SK-N-SH (cell line): ENCODE measurements at regions not wholly inside any gene's neighbourhood (a gene's known extent, or its start where the extent isn't known, plus 50 kb on each side); places are given as distances from the start of the nearest gene placed in this dataset.

Experiments used
- CTCF ChIP-seq: fragments of 200-600 bp; sonication (generic); IDR thresholded peaks from 2 replicates; pipeline ENCODE4 v1.6.1; 2017; ENCODE audit warnings: antibody characterized with exemption, mild to moderate bottlenecking, moderate library complexity
- EZH2phosphoT487 ChIP-seq: fragments of 200-600 bp; sonication (generic); IDR thresholded peaks from 2 replicates; pipeline ENCODE4 v1.6.1; 2017; ENCODE audit warnings: low read depth, mixed run types, mild to moderate bottlenecking, antibody characterized with exemption, moderate library complexity, borderline replicate concordance
- MEF2A ChIP-seq: IDR thresholded peaks from 2 replicates; pipeline ENCODE4 v1.4.0; 2012; ENCODE audit warnings: low read depth, borderline replicate concordance
- MXI1 ChIP-seq: IDR thresholded peaks from 2 replicates; pipeline ENCODE4 v1.6.1; 2012; ENCODE audit warnings: mild to moderate bottlenecking, low read depth, low read length, improper control_type of control experiment
- PBX3 ChIP-seq: IDR thresholded peaks from 2 replicates; pipeline ENCODE4; 2012
- POLR2AphosphoS5 ChIP-seq: IDR thresholded peaks from 2 replicates; pipeline ENCODE4 v1.6.1; 2012; ENCODE audit warnings: low read depth, low read length
- RCOR1 ChIP-seq: fragments of 150-350 bp; IDR thresholded peaks from 2 replicates; pipeline ENCODE4 v1.6.1; 2017; ENCODE audit warnings: antibody characterized with exemption, low read length
- RFX5 ChIP-seq: IDR thresholded peaks from 2 replicates; pipeline ENCODE4 v1.6.1; 2012; ENCODE audit warnings: mild to moderate bottlenecking, improper control_type of control experiment, low read length
- TCF12 ChIP-seq: IDR thresholded peaks from 2 replicates; pipeline ENCODE4 v1.4.0; 2012
- USF2 ChIP-seq: fragments of 150-350 bp; IDR thresholded peaks from 2 replicates; pipeline ENCODE4 v1.6.1; 2017; ENCODE audit warnings: antibody characterized with exemption, low read length, low read depth, borderline replicate concordance
- YY1 ChIP-seq: IDR thresholded peaks from 2 replicates; pipeline ENCODE4 v1.4.0; 2012; ENCODE audit warnings: low read depth, mild to moderate bottlenecking

GRCh38 chr16:86085795-86086194, 186.8 kb downstream of the IRF8 start:
- no peak for TF ChIP-seq CTCF
- no peak for TF ChIP-seq MEF2A
- TF ChIP-seq EZH2phosphoT487 = no peak
- TF ChIP-seq YY1 = no peak
- no peak for TF ChIP-seq POLR2AphosphoS5
- no peak for TF ChIP-seq USF2
- no peak for TF ChIP-seq PBX3
- TF ChIP-seq MXI1 = no peak
- TF ChIP-seq RFX5 = no peak
- no peak for TF ChIP-seq TCF12
- TF ChIP-seq RCOR1 = no peak
